ENCODE measurements at regions not wholly inside any gene's neighbourhood (a gene's known extent, or its start where the extent isn't known, plus 50 kb on each side); places are given as distances from the start of the nearest gene placed in this dataset.
"Not testable (repeated sequence)": the region's sequence is repeated elsewhere in the genome, so short reads cannot be mapped to it uniquely, and the experiment has no call there.

- Mint-ChIP-seq H3K36me3 (ENCODE audit: low read depth) (no peaks in the 10 kb centered on the region), H3K4me1 (ENCODE audit: low read depth) (no peaks in the 10 kb centered on the region), H3K4me3 (ENCODE audit: unreplicated experiment) (no peak overlapping the region), H3K27ac (ENCODE audit: unreplicated experiment) (no peak overlapping the region), H3K9me3 (ENCODE audit: low read depth) (no peaks in the 10 kb centered on the region), H3K27me3 (ENCODE audit: low read depth) (peaks cover 16% of the 10 kb centered on the region)
- DNase-seq (ENCODE audit: low spot score) = no peak
- TF ChIP-seq, protein P1, sequence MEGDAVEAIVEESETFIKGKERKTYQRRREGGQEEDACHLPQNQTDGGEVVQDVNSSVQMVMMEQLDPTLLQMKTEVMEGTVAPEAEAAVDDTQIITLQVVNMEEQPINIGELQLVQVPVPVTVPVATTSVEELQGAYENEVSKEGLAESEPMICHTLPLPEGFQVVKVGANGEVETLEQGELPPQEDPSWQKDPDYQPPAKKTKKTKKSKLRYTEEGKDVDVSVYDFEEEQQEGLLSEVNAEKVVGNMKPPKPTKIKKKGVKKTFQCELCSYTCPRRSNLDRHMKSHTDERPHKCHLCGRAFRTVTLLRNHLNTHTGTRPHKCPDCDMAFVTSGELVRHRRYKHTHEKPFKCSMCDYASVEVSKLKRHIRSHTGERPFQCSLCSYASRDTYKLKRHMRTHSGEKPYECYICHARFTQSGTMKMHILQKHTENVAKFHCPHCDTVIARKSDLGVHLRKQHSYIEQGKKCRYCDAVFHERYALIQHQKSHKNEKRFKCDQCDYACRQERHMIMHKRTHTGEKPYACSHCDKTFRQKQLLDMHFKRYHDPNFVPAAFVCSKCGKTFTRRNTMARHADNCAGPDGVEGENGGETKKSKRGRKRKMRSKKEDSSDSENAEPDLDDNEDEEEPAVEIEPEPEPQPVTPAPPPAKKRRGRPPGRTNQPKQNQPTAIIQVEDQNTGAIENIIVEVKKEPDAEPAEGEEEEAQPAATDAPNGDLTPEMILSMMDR (IDR thresholded peaks at IDR 0.05) = no peak
These were observed 88.9 kb downstream of the IRX5 start for GRCh38 chr16:55019419-55020131.

- Mint-ChIP-seq H3K4me3 (ENCODE audit: unreplicated experiment) (no peak overlapping the region), H3K9me3 (ENCODE audit: low read depth) (peaks cover 7% of the 10 kb centered on the region), H3K27me3 (ENCODE audit: low read depth) (peaks cover 27% of the 10 kb centered on the region), H3K36me3 (ENCODE audit: low read depth) (no peaks in the 10 kb centered on the region), H3K4me1 (ENCODE audit: low read depth) (no peaks in the 10 kb centered on the region), H3K27ac (ENCODE audit: unreplicated experiment) (no peak overlapping the region)
- TF ChIP-seq, protein P1 (IDR thresholded peaks at IDR 0.05) = peak; percentile 39
- no peak for DNase-seq (ENCODE audit: low spot score)
These were observed 91.2 kb downstream of the IRX5 start for GRCh38 chr16:55021595-55022475.

GRCh38 chr16:55027260-55027659 lies 96.6 kb downstream of the IRX5 start:
- H3K4me3 Mint-ChIP-seq (ENCODE audit: unreplicated experiment); H3K4me1 Mint-ChIP-seq (ENCODE audit: low read depth); DNase-seq (ENCODE audit: low spot score); H3K27ac Mint-ChIP-seq (ENCODE audit: unreplicated experiment); H3K36me3 Mint-ChIP-seq (ENCODE audit: low read depth): not testable (repeated sequence)
- Mint-ChIP-seq H3K27me3 (ENCODE audit: low read depth) (peaks cover 35% of the 10 kb centered on the region), H3K9me3 (ENCODE audit: low read depth) (peaks cover 25% of the 10 kb centered on the region)

DNA sequence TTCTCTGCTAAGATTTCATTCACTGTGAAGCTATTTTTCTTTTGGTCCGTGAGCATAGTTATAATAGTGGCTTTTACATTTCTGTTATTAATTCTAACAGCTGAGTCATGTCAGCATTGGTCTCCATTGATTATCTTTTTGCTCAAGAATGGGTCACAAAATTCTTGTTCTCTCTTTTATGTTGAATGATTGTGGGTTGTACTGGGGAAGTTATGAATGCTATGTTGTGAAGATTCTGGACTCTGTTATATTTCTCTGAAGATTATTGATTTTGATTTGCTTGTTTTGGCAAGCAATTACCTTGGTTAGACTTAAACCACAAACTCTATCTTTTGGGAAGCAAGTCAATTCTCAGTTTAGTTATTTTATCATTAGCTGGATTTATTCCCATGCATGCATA lies 98.8 kb downstream of the IRX5 start:
- Mint-ChIP-seq H3K36me3 (ENCODE audit: low read depth) (peaks cover 1% of the 10 kb centered on the region), H3K4me3 (ENCODE audit: unreplicated experiment) (no peak overlapping the region), H3K27me3 (ENCODE audit: low read depth) (peaks cover 31% of the 10 kb centered on the region), H3K27ac (ENCODE audit: unreplicated experiment) (no peak overlapping the region), H3K4me1 (ENCODE audit: low read depth) (no peaks in the 10 kb centered on the region), H3K9me3 (ENCODE audit: low read depth) (peaks cover 25% of the 10 kb centered on the region)
- TF ChIP-seq, protein P1 (IDR thresholded peaks at IDR 0.05) = no peak
- no peak for DNase-seq (ENCODE audit: low spot score)

- no peak overlapping the region for H3K4me3 Mint-ChIP-seq (ENCODE audit: unreplicated experiment)
- peaks cover 25% of the 10 kb centered on the region for H3K9me3 Mint-ChIP-seq (ENCODE audit: low read depth)
- H3K36me3 Mint-ChIP-seq (ENCODE audit: low read depth) = peaks cover 1% of the 10 kb centered on the region
- no peak overlapping the region for H3K27ac Mint-ChIP-seq (ENCODE audit: unreplicated experiment)
- TF ChIP-seq, protein P1 (IDR thresholded peaks at IDR 0.05) = no peak
- DNase-seq (ENCODE audit: low spot score) = no peak
- H3K27me3 Mint-ChIP-seq (ENCODE audit: low read depth) = peaks cover 24% of the 10 kb centered on the region
- H3K4me1 Mint-ChIP-seq (ENCODE audit: low read depth) = no peaks in the 10 kb centered on the region
These were observed 100.3 kb downstream of the IRX5 start for GRCh38 chr16:55030944-55031343.
